Gastrocnemius medialis (tissue), 4 donors: ENCODE measurements at regions not wholly inside any gene's neighbourhood (a gene's known extent, or its start where the extent isn't known, plus 50 kb on each side); places are given as distances from the start of the nearest gene placed in this dataset.

ENCODE experiments used
- ATAC-seq, 2 donors: fragments of 150-250 bp; one replicate each; pipeline ENCODE4 v1.9.1; 2016
- DNase-seq, 2 donors: peaks; one replicate each; pipeline ENCODE4 v3.0.0-alpha.2; 2019
- H3K27ac ChIP-seq, 4 donors: fragments of 200-600 bp; sonication (generic); 1 replicate in 1 of 4; 2 replicates in 3 of 4; pipeline ENCODE4 v1.5.1; 2016 to 2018; ENCODE audit warnings: mild to moderate bottlenecking in 2 of 4, moderate library complexity in 1 of 4
- H3K27me3 ChIP-seq, 3 donors: fragments of 200-600 bp; sonication (generic) in 2 of 3; 1 replicate in 1 of 3; 2 replicates in 2 of 3; pipeline versions ENCODE4 v1.5.1 to v1.6.0; 2016 to 2019; ENCODE audit warnings: mild to moderate bottlenecking in 1 of 3, moderate library complexity in 1 of 3
- H3K36me3 ChIP-seq, 2 donors: fragments of 200-600 bp; sonication (generic) in 1 of 2; one replicate each; pipeline ENCODE4 v1.5.1; 2017 to 2018
- H3K4me1 ChIP-seq, 2 donors: fragments of 200-600 bp; sonication (generic) in 1 of 2; one replicate each; pipeline ENCODE4 v1.5.1; 2016 to 2017; ENCODE audit warnings: mild to moderate bottlenecking in 2 of 2
- H3K4me3 ChIP-seq, 4 donors: fragments of 200-600 bp; sonication (generic) in 3 of 4; 1 replicate in 1 of 4; 2 replicates in 3 of 4; pipeline ENCODE4 v1.5.1; 2016 to 2019; ENCODE audit warnings: mild to moderate bottlenecking in 2 of 4
- H3K9me3 ChIP-seq, 3 donors: fragments of 200-600 bp; sonication (generic) in 2 of 3; 1 replicate in 1 of 3; 2 replicates in 2 of 3; pipeline ENCODE4 v1.5.1; 2016 to 2019
- POLR2A ChIP-seq, 2 donors: fragments of 450-650 bp; IDR thresholded peaks; one replicate each; pipeline ENCODE4 v1.6.1; 2017; ENCODE audit warnings: antibody characterized with exemption in 2 of 2, mild to moderate bottlenecking in 2 of 2, moderate library complexity in 2 of 2
- in situ Hi-C, 4 donors: fragments of 200-750 bp; cut with MboI; loops; one replicate each; pipeline versions ENCODE4 v1.15.0 to v1.8.0; 2017; ENCODE audit warnings: low sequenced_read_pairs in 4 of 4
- intact Hi-C: fragments of 100-400 bp; cut with DNase I; formaldehyde crosslinking; loops from one replicate; pipeline ENCODE4 v1.15.1; 2023; ENCODE audit warnings: low total_unique reads
- TF ChIP-seq, protein P1 (sequence below), 5 experiments: fragments of 450-650 bp in 3 of 5; fragments of 200-600 bp in 2 of 5; sonication (generic) in 2 of 5; IDR thresholded peaks in 4 of 5; conservative IDR thresholded peaks in 1 of 5; 1 replicate in 4 of 5; 2 replicates in 1 of 5; pipeline ENCODE4 v1.5.1; 2016 to 2019; ENCODE audit warnings: antibody characterized with exemption in 5 of 5, mild to moderate bottlenecking in 3 of 5, moderate library complexity in 3 of 5

DNA sequence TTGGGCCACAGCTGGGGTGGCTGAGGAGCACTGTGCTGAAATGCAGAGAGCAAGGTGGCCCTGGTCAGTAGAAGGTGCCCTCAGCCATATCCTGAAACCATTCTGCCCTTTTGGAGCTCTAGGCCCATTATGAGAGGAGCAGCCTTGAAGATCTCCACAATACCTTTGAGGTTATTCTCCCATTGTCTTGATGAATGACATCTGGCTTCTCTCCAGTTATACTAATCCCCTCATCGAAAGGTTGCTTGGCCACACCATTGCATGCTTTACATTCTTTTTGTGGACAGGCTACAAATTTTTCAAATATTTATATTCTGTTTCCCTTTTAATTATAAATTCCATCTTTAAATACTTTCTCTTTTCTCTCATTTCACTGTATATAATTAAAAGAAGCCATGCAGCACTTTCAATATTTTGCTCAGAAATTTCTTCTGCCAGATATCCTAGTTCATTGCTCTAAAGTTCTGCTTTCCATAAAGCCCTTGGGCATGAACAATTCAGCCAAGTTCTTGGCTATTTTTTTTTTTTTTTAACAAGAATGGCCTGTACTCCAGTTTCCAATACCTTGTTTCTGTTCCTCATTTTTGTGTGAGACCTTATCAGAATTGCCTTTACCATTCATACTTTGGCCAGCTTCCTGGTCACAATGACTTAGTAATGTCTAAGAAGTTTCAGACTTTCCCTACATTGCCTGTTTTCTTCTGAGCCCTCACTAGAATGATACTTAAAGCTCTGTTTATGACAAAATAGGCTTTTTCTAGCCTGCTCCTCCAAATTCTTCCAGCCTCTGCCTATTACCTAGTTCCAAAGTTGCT, 138.9 kb upstream of the SGO1 start:
- no peaks in the 10 kb centered on the region for H3K9me3 ChIP-seq
- DNase-seq, result no peak
- TF ChIP-seq, protein P1, sequence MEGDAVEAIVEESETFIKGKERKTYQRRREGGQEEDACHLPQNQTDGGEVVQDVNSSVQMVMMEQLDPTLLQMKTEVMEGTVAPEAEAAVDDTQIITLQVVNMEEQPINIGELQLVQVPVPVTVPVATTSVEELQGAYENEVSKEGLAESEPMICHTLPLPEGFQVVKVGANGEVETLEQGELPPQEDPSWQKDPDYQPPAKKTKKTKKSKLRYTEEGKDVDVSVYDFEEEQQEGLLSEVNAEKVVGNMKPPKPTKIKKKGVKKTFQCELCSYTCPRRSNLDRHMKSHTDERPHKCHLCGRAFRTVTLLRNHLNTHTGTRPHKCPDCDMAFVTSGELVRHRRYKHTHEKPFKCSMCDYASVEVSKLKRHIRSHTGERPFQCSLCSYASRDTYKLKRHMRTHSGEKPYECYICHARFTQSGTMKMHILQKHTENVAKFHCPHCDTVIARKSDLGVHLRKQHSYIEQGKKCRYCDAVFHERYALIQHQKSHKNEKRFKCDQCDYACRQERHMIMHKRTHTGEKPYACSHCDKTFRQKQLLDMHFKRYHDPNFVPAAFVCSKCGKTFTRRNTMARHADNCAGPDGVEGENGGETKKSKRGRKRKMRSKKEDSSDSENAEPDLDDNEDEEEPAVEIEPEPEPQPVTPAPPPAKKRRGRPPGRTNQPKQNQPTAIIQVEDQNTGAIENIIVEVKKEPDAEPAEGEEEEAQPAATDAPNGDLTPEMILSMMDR (IDR thresholded peaks at IDR 0.05 in 4 of 5, conservative IDR thresholded peaks at IDR 0.05 in 1 of 5), result no peak
- no peak for TF ChIP-seq POLR2A (IDR thresholded peaks at IDR 0.05)
- no peak overlapping the region for H3K27ac ChIP-seq
- intact Hi-C loops, result no loop called here
- H3K4me3 ChIP-seq, result no peak overlapping the region
- no peaks in the 10 kb centered on the region for H3K36me3 ChIP-seq
- no peak for ATAC-seq
- H3K4me1 ChIP-seq, result peaks cover 0 to 9% of the 10 kb centered on the region in 2 donors
- in situ Hi-C loops, result loop anchor here in 3 of 4 donors (25.0 kb wide), 2 partner anchors 1562 to 1787 kb away; no protein-coding TSS in a partner anchor
- no peaks in the 10 kb centered on the region for H3K27me3 ChIP-seq

DNA sequence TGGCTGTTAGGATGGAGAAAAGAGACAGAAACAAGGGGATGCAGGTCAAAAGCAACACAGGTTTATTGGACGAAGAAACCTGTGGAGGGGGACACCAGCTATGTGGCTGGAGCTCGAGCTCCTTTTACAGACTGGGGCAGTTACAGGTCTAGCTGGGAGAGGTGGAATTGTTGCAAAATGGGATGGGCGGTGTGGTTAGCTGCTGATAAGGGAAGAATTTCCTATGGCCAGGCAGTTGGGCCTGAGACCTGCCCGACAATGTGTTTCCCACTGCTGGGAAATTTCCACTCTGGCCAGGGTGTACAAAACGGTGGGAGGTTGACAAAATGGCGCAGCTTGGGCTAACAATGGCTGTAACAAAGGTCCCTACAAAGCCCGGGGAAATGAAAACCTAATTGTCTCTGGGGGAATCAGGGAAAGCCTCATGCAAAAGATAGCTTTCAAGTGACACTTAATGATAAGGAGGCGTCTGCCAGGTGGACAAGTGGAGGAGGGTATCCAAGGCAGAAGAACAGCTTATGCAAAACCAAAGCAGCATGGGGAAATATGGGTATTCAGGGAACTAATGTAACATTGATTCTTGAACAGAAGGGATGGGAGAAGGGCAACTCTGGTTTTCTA, 137.4 kb upstream of the SGO1 start:
- no peak for ATAC-seq
- no peak overlapping the region for H3K27ac ChIP-seq
- H3K9me3 ChIP-seq, result no peaks in the 10 kb centered on the region
- no peak for TF ChIP-seq POLR2A (IDR thresholded peaks at IDR 0.05)
- peaks cover 0 to 9% of the 10 kb centered on the region in 2 donors for H3K4me1 ChIP-seq
- no peaks in the 10 kb centered on the region for H3K27me3 ChIP-seq
- no peak for DNase-seq
- no peaks in the 10 kb centered on the region for H3K36me3 ChIP-seq
- in situ Hi-C loops (no loop called here), intact Hi-C loops (no loop called here)
- no peak overlapping the region for H3K4me3 ChIP-seq

DNA sequence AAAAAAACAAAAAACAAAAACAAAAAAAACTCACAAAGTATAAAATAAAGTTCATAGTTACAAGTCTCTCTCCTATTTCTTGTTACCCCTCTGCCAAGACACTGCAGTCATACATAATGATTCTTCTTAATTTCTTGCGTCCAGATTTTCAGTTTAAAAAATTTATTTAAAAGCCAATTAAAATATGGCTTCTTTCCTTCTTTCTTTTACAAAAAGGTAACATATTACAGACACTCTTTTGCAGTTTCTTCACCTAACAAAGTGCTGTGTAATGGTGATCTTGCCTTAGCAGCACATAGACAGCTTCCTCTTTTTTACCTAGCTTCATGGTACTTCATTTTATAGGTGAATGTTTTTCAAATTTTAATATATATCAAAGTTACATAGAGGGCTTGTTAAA, 136.1 kb upstream of the SGO1 start:
- H3K4me1 ChIP-seq, result peaks cover 0 to 9% of the 10 kb centered on the region in 2 donors
- ATAC-seq, result no peak

DNA sequence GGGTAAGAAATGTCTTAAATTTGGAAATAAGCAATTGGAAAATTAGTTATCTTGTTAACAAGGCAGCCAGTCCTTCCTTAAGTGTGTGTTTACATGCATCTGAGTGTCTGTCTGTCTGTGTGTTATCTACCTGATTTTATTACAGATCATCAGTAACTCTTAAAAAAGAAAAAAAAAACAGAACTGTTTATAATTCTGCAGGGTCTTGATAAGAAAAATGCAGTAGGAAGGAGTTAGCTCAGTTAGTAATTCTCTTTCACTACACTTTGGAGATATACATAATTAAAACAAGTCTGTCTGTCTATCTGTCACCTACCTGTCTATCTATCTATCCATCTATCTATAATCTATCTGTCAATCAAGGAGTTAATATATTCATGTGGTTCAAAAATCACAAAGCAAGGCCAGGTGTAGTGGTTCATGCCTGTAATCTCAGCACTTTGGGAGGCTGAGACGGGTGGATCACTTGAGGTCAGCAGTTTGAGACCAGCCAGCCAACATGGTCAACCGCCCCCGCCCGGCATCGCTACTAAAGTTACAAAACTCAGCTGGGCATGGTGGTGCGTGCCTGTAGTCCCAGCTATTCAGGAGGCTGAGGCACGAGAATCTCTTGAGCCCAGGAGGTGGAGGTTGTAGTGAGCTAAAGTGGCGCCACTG, 135.5 kb upstream of the SGO1 start:
- ATAC-seq, result no peak
- Histone ChIP-seq H3K27ac (no peak overlapping the region), H3K27me3 (no peaks in the 10 kb centered on the region), H3K36me3 (no peaks in the 10 kb centered on the region), H3K4me1 (peaks cover 0 to 9% of the 10 kb centered on the region in 2 donors), H3K9me3 (no peaks in the 10 kb centered on the region), H3K4me3 (no peak overlapping the region)
- in situ Hi-C loops (no loop called here), intact Hi-C loops (no loop called here)
- no peak for DNase-seq
- TF ChIP-seq, protein P1 (IDR thresholded peaks at IDR 0.05 in 4 of 5, conservative IDR thresholded peaks at IDR 0.05 in 1 of 5), result no peak
- no peak for TF ChIP-seq POLR2A (IDR thresholded peaks at IDR 0.05)

More for the DNA sequence above, 136.1 kb upstream of the SGO1 start:
- no peak overlapping the region for H3K27ac ChIP-seq
- intact Hi-C loops, result no loop called here
- no peaks in the 10 kb centered on the region for H3K27me3 ChIP-seq
- H3K9me3 ChIP-seq, result no peaks in the 10 kb centered on the region
- TF ChIP-seq, protein P1 (IDR thresholded peaks at IDR 0.05 in 4 of 5, conservative IDR thresholded peaks at IDR 0.05 in 1 of 5), result no peak
- TF ChIP-seq POLR2A (IDR thresholded peaks at IDR 0.05), result no peak
- no peak overlapping the region for H3K4me3 ChIP-seq
- no peaks in the 10 kb centered on the region for H3K36me3 ChIP-seq
- no peak for DNase-seq
- in situ Hi-C loops, result no loop called here

DNA sequence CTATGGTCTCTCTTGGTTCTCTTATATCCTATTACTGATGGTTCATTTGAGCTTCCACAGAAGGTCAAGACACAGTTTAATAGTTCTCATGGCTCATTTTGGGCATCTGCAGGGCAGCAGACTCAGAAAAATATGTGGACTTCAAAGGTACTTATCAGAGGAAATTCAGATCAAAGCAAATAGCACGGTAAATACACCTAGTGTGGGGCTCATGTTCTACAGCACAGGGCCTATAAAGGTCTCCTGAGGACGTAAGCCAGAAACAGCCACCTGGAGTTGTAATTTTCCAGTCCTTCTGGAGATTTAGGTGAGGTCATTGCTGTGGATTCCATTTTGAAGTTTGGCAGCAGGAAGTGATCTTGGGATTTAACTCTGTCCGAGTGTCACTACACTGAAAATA, 134.5 kb upstream of the SGO1 start:
- Histone ChIP-seq H3K36me3 (no peaks in the 10 kb centered on the region), H3K9me3 (no peaks in the 10 kb centered on the region), H3K27me3 (no peaks in the 10 kb centered on the region), H3K4me3 (no peak overlapping the region), H3K4me1 (peaks cover 0 to 9% of the 10 kb centered on the region in 2 donors), H3K27ac (no peak overlapping the region)
- TF ChIP-seq, protein P1 (IDR thresholded peaks at IDR 0.05 in 4 of 5, conservative IDR thresholded peaks at IDR 0.05 in 1 of 5), result no peak
- no peak for TF ChIP-seq POLR2A (IDR thresholded peaks at IDR 0.05)
- in situ Hi-C loops, result no loop called here
- ATAC-seq (no peak), DNase-seq (no peak)
- intact Hi-C loops, result no loop called here
